GM23338 (cell line): ENCODE measurements at regions not wholly inside any gene's neighbourhood (a gene's known extent, or its start where the extent isn't known, plus 50 kb on each side); places are given as distances from the start of the nearest gene placed in this dataset.

Experiments used
- CREB1 ChIP-seq: fragments of 250-450 bp; sonication (Bioruptor Pico); IDR thresholded peaks from 2 replicates; pipeline ENCODE4 v1.5.0; 2020; ENCODE audit warnings: low read depth, mild to moderate bottlenecking, moderate library complexity
- CTCF ChIP-seq, 2 experiments: fragments of 200-600 bp in 1 of 2; sonication (generic) in 1 of 2; conservative IDR thresholded peaks; 2 replicates each; pipeline versions ENCODE4 v1.5.1 to v1.6.1; 2016 to 2017; ENCODE audit warnings: antibody characterized with exemption in 2 of 2, low read depth in 2 of 2, mild to moderate bottlenecking in 2 of 2, moderate library complexity in 1 of 2
- EZH2 ChIP-seq: fragments of 200-600 bp; sonication (generic); IDR thresholded peaks from one replicate; pipeline ENCODE4 v1.8.0; 2017; ENCODE audit warnings: antibody characterized with exemption, mild to moderate bottlenecking, low read depth; ENCODE audit not compliant: unreplicated experiment
- EZH2phosphoT487 ChIP-seq: fragments of 200-600 bp; sonication (generic); IDR thresholded peaks from one replicate; pipeline ENCODE4 v1.8.1; 2018; ENCODE audit warnings: antibody characterized with exemption; ENCODE audit not compliant: unreplicated experiment
- POLR2AphosphoS5 ChIP-seq: IDR thresholded peaks from 2 replicates; pipeline ENCODE4 v1.6.1; 2016; ENCODE audit warnings: antibody characterized with exemption, low read depth
- REST ChIP-seq: IDR thresholded peaks from one replicate; pipeline ENCODE4 v1.6.1; 2018; ENCODE audit warnings: antibody characterized with exemption; ENCODE audit not compliant: unreplicated experiment
- STAT1 ChIP-seq: IDR thresholded peaks from one replicate; pipeline ENCODE4 v1.6.1; 2016; ENCODE audit warnings: antibody characterized with exemption; ENCODE audit not compliant: unreplicated experiment
- ZNF331 ChIP-seq: fragments of 250-450 bp; sonication (Bioruptor Pico); IDR thresholded peaks from 2 replicates; pipeline ENCODE4 v1.5.0; 2020; ENCODE audit warnings: low read depth, mild to moderate bottlenecking, moderate library complexity

GRCh38 chr7:24463474-24463873 is 109.8 kb upstream of the PALS2 start:
- no peak for TF ChIP-seq EZH2phosphoT487
- no peak for TF ChIP-seq REST
- TF ChIP-seq CTCF (conservative IDR thresholded peaks at IDR 0.05; ENCODE audit: low read depth in 2 of 2), result no peak
- TF ChIP-seq CREB1 (CRISPR knock-in tag), result no peak
- TF ChIP-seq EZH2, result no peak
- no peak for TF ChIP-seq POLR2AphosphoS5
- no peak for TF ChIP-seq ZNF331 (CRISPR knock-in tag)
- no peak for TF ChIP-seq STAT1
